Endothelial cell of umbilical vein (primary cell): ENCODE measurements at regions not wholly inside any gene's neighbourhood (a gene's known extent, or its start where the extent isn't known, plus 50 kb on each side); places are given as distances from the start of the nearest gene placed in this dataset.

Source experiments
- BruUV-seq: library from RNA; stranded (reverse); fragments of 400-500 nt; replicated peaks from 2 replicates; lab custom pipeline; 2021; lab: Mats Ljungman, UMichigan
- CTCF ChIA-PET: fragments of 300-600, 350-600 bp; sonication (Branson Sonifier 250); formaldehyde crosslinking; loops from one replicate; lab custom pipeline; 2021; ENCODE audit warnings: antibody characterized with exemption, inconsistent platforms; lab: Charles Lee
- POLR2A ChIA-PET: fragments of 300-600, 350-600 bp; sonication (Branson Sonifier 250); formaldehyde crosslinking; loops from one replicate; lab custom pipeline; 2021; ENCODE audit warnings: antibody characterized with exemption, inconsistent platforms; lab: Charles Lee
- DNase-seq: peaks from one replicate; pipeline ENCODE4 v3.0.0-alpha.2; 2011; ENCODE audit warnings: low read depth, low spot score
- FAIRE-seq: peaks from 2 replicates; lab custom pipeline; 2011; peaks lifted over from hg19 to GRCh38; lab: Jason Lieb, UNC
- H2AFZ ChIP-seq: 2 replicates; pipeline ENCODE4 v1.6.0; 2012; ENCODE audit warnings: low read depth, low read length, control low read depth, inconsistent platforms
- H3K27ac ChIP-seq: 2 replicates; pipeline ENCODE4 v1.5.1; 2011; ENCODE audit warnings: low read depth, mild to moderate bottlenecking, control low read depth, low read length, moderate library complexity; ENCODE audit not compliant: insufficient read depth
- H3K27me3 ChIP-seq, 2 experiments: 2 replicates each; pipeline versions ENCODE4 v1.6.0 to v1.6.1; 2011; ENCODE audit warnings: low read length in 2 of 2, mixed read lengths in 1 of 2; ENCODE audit not compliant: control insufficient read depth in 2 of 2, insufficient read depth in 2 of 2
- H3K36me3 ChIP-seq, 2 experiments: 2 replicates in 1 of 2; 3 replicates in 1 of 2; pipeline ENCODE4 v1.5.1; 2011; ENCODE audit warnings: low read length in 2 of 2, mild to moderate bottlenecking in 1 of 2, moderate library complexity in 1 of 2; ENCODE audit not compliant: control insufficient read depth in 2 of 2, insufficient read depth in 2 of 2; ENCODE audit errors: extremely low read depth in 1 of 2
- H3K4me1 ChIP-seq: 3 replicates; pipeline ENCODE4 v1.5.1; 2011; ENCODE audit warnings: mild to moderate bottlenecking, low read length; ENCODE audit not compliant: control insufficient read depth, insufficient read depth; ENCODE audit errors: extremely low read depth
- H3K4me2 ChIP-seq: 2 replicates; pipeline ENCODE4 v1.6.1; 2011; ENCODE audit warnings: low read length, control low read depth, mixed read lengths; ENCODE audit not compliant: insufficient read depth
- H3K4me3 ChIP-seq, 3 experiments: fragments of 200-600 bp in 1 of 3; sonication (generic), shearing (Covaris generic) in 1 of 3; replicated peaks in 1 of 3; 2 replicates each; pipeline ENCODE4 v1.5.1; 2011 to 2016; ENCODE audit warnings: control low read depth in 3 of 3, low read length in 3 of 3, mild to moderate bottlenecking in 2 of 3, inconsistent platforms in 1 of 3, low read depth in 1 of 3, moderate library complexity in 1 of 3; ENCODE audit not compliant: insufficient read depth in 1 of 3
- H3K79me2 ChIP-seq: 2 replicates; pipeline ENCODE4 v1.6.0; 2012; ENCODE audit warnings: low read length, inconsistent platforms; ENCODE audit not compliant: control insufficient read depth, insufficient read depth
- H3K9ac ChIP-seq: replicated peaks from 2 replicates; pipeline ENCODE3; 2011; ENCODE audit warnings: low read length, control low read depth; ENCODE audit not compliant: insufficient read depth; ENCODE audit errors: extremely low read depth
- H3K9me1 ChIP-seq: replicated peaks from 3 replicates; pipeline ENCODE4 v1.6.0; 2011; ENCODE audit warnings: mild to moderate bottlenecking, low read length; ENCODE audit not compliant: control insufficient read depth, insufficient read depth; ENCODE audit errors: extremely low read depth
- H3K9me3 ChIP-seq: replicated peaks from 2 replicates; pipeline ENCODE4 v1.5.1; 2012; ENCODE audit warnings: low read length, inconsistent platforms; ENCODE audit not compliant: control insufficient read depth, insufficient read depth
- H4K20me1 ChIP-seq: replicated peaks from 2 replicates; pipeline ENCODE3; 2011; ENCODE audit warnings: mild to moderate bottlenecking, low read length; ENCODE audit not compliant: control insufficient read depth, insufficient read depth; ENCODE audit errors: extremely low read depth
- CTCF ChIP-seq, 2 donors: IDR thresholded peaks; 1 replicate in 1 of 2; 2 replicates in 1 of 2; pipeline ENCODE4 v1.5.1; 2011; ENCODE audit warnings: low read length in 2 of 2, mild to moderate bottlenecking in 2 of 2, moderate library complexity in 2 of 2, control low read depth in 1 of 2, inconsistent platforms in 1 of 2, low read depth in 1 of 2; ENCODE audit not compliant: insufficient read depth in 1 of 2; ENCODE audit errors: extremely low read depth in 1 of 2
- EZH2 ChIP-seq: IDR thresholded peaks from 2 replicates; pipeline ENCODE4 v1.6.1; 2012; ENCODE audit warnings: borderline replicate concordance, low read depth, mild to moderate bottlenecking, moderate library complexity, low read length, inconsistent platforms; ENCODE audit not compliant: severe bottlenecking
- FOS ChIP-seq: IDR thresholded peaks from 2 replicates; pipeline ENCODE4 v1.6.1; 2011; ENCODE audit warnings: mild to moderate bottlenecking, low read length, moderate library complexity, borderline replicate concordance; ENCODE audit not compliant: insufficient read depth
- GATA2 ChIP-seq: IDR thresholded peaks from 2 replicates; pipeline ENCODE4 v1.7.0; 2011; ENCODE audit warnings: low read depth, mild to moderate bottlenecking, moderate library complexity, mixed read lengths, low read length; ENCODE audit not compliant: insufficient read length, insufficient read depth
- JUN ChIP-seq: IDR thresholded peaks from 2 replicates; pipeline ENCODE4 v1.6.1; 2011; ENCODE audit warnings: borderline replicate concordance, low read depth; ENCODE audit not compliant: insufficient read length, insufficient read depth
- MAX ChIP-seq: IDR thresholded peaks from 2 replicates; pipeline ENCODE4 v1.6.1; 2011; ENCODE audit not compliant: insufficient read depth, insufficient read length
- MYC ChIP-seq: IDR thresholded peaks from one replicate; pipeline ENCODE4 v1.6.1; 2011; ENCODE audit warnings: mild to moderate bottlenecking, low read depth, low read length
- POLR2A ChIP-seq: IDR thresholded peaks from 2 replicates; pipeline ENCODE4 v1.6.1; 2012; ENCODE audit warnings: low read depth, mild to moderate bottlenecking, control low read depth, low read length
- POLR2AphosphoS5 ChIP-seq: IDR thresholded peaks from 2 replicates; pipeline ENCODE4 v1.6.1; 2012; ENCODE audit warnings: low read depth, mild to moderate bottlenecking, control low read depth, low read length, moderate library complexity; ENCODE audit not compliant: insufficient read depth
- dilution Hi-C: fragments of 300-500 bp; cut with MboI; formaldehyde crosslinking; loops from one replicate; pipeline ENCODE4 v1.15.0; 2019; ENCODE audit warnings: low sequenced_read_pairs; ENCODE audit not compliant: extremely low pct_ligation_motif_present
- intact Hi-C: fragments of 100-400 bp; cut with micrococcal nuclease; formaldehyde crosslinking; loops from one replicate; pipeline ENCODE4 v1.10.0; 2022

GRCh38 chr2:51990684-51991083, 958.8 kb upstream of the NRXN1 start:
- Histone ChIP-seq H2AFZ (no peak overlapping the region), H3K9me1 (no peaks in the 10 kb centered on the region), H3K79me2 (no peaks in the 10 kb centered on the region), H3K4me1 (peaks cover 8% of the 10 kb centered on the region), H4K20me1 (no peaks in the 10 kb centered on the region), H3K9ac (no peak overlapping the region), H3K4me3 (no peak overlapping the region), H3K4me2 (no peak overlapping the region), H3K9me3 (no peaks in the 10 kb centered on the region), H3K36me3 (no peaks in the 10 kb centered on the region), H3K27me3 (no peaks in the 10 kb centered on the region), H3K27ac (no peak overlapping the region)
- ChIA-PET CTCF (no interaction called here), POLR2A (no interaction called here)
- intact Hi-C loops = no loop called here
- no TSS peak for BruUV-seq
- FAIRE-seq (no peak), DNase-seq (no peak)
- dilution Hi-C loops = no loop called here
- no peak for TF ChIP-seq POLR2A
- no peak for TF ChIP-seq POLR2AphosphoS5
- TF ChIP-seq MAX = no peak
- TF ChIP-seq JUN = no peak
- no peak for TF ChIP-seq EZH2
- no peak for TF ChIP-seq MYC
- TF ChIP-seq CTCF (IDR thresholded peaks at IDR 0.05; ENCODE audit: extremely low read depth in 1 of 2, insufficient read depth in 1 of 2, low read depth in 1 of 2, low read length in 2 of 2) = no peak
- no peak for TF ChIP-seq FOS
- TF ChIP-seq GATA2 = no peak
